GM19238 (cell line): ENCODE measurements at regions not wholly inside any gene's neighbourhood (a gene's known extent, or its start where the extent isn't known, plus 50 kb on each side); places are given as distances from the start of the nearest gene placed in this dataset.

Experiments
- DNase-seq: peaks from one replicate; pipeline ENCODE4 v3.0.0; 2011; ENCODE audit warnings: low spot score; ENCODE audit not compliant: insufficient read length

DNA sequence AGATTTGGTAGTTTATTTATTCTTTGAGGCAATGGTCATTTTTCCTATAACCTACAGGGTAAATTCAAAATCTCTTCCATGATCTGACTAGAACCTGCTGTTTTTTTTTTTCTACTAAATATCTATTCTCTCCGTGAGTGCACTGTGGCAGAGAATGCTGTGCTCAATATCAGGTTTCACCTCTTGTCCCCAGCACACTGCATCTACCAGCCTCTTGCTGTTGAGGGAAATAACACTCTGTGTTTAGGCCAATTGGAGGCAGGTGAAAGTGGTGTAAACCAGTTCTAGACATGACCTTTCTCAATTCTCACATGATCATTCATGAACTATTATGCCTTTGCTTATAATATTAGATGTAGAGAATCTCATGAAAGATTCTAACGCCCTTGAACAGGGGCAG is 2365.9 kb downstream of the MAT2B start:
- no peak for DNase-seq

- DNase-seq: no peak
Measured at GRCh38 chr5:165874851-165875250, 2369.4 kb downstream of the MAT2B start.

DNA sequence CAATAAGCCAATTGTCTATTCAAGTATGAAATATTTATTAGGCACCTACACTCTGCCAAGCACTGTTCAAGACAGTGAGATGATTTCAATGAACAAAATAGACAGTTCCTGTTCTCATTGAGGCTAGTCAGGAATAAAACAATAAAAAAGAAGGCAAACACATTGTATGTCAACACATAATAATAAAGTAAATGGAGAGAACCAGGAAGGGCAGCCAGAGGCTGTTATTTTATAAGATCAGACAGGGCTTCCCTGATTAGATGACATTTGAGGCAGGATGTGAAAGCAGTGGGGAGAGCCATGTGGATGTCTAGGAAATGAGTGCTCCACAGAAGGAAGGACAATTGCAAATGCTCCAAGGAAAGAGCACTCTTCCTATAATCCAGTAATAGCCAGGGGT is 2371.1 kb downstream of the MAT2B start:
- no peak for DNase-seq

DNA sequence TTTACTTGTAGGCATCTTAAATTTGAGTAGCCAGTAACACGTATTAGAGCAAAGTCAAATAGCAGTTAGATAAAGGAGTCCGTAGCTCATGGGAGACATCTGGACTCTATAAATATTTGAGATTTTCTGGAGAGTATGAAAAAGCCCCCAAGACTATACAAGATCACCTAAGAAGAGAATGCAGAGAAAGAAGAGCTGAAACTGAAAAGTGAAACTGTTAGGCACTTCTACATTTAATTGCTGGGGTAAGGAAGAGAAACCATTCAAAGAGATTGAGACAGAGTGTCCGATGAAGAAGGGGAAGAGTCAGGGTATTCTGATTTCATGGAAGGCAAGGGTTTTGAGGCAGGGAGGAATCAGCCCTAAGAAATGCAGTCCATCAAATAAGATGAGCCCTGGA is 2372.1 kb downstream of the MAT2B start:
- no peak for DNase-seq

DNA sequence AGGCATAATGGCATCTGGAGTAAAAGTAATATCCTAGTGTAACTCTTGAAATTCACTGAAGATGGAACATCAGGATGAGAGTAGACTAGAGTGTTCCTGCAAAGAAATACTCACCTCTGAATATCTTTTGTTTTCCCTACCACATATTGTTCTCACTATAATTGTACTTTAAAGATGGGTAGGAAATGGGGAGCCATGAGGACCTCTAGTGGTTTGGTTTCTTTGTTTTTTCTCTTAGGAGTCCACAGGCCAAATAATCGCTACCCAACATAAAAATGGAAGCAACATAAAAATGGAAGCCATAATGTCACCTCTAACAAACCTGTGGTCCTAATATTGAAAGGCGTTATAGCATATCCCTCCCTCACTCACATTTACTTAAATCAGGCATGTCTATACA is 2375.8 kb downstream of the MAT2B start:
- no peak for DNase-seq

DNA sequence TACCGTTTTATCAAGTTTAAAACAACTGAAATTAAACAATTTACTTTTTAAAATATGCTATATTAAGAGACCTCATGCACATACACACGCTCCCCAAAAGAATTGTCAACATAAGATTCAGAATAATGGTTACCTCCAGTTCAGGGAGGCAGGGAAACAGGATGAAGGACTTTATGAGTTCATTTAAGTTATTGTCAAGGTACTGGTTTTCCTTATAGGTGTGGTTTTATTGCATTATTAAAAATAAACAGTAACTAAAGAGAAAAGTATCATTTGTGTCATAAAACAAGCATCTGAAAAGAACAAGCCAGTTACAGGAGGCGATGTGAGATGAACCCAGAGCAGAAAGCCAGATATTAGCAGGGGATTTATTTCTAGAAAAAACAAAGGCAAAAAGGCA is 2376.7 kb downstream of the MAT2B start:
- no peak for DNase-seq

GRCh38 chr5:165885623-165886350 is 2380.4 kb downstream of the MAT2B start:
- DNase-seq: no peak

GRCh38 chr5:165887147-165887546 is 2381.7 kb downstream of the MAT2B start:
- DNase-seq: no peak

GRCh38 chr5:165892383-165892782 is 2387.0 kb downstream of the MAT2B start:
- DNase-seq: no peak

DNA sequence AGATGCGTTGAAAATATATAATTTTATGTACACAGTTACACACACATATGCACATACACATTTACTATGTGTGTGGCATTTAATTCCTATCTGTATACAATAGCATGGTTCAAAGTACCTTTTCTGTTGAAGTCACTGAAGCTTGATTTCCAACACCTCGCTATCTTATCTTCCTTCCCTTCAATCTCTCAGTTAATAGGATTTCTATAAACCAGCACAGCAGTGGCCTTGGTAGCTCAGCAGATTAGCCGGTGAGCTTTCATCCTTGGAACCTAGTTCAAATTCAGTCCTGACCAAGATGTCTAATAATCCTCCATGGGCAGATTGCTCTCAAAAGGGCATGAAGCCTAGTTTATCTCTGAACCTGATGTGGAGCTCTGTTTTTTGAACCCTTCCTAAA is 2389.5 kb downstream of the MAT2B start:
- no peak for DNase-seq

DNA sequence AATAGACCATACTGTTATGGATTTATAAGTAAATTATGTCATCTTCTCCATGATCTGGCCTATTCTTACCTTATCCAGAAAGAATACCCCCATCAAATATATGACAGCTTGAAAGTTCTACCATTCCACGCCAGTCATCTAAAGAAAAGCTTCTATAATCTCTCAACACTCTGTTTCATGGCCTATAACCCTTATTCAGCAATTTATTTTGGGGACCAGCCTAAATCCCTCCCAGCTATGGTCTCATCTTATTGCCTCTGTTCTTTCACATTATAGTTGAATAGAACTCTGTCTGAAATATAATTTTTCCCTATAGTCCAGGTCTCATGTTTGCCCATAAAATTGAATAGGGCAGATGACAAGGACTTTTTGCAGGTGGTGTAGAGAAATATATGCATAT is 2387.6 kb upstream of the WWC1 start:
- DNase-seq: no peak

GRCh38 chr5:165906871-165907270 is 2384.6 kb upstream of the WWC1 start:
- no peak for DNase-seq

GRCh38 chr5:165913059-165913458 is 2378.4 kb upstream of the WWC1 start:
- DNase-seq: no peak

DNA sequence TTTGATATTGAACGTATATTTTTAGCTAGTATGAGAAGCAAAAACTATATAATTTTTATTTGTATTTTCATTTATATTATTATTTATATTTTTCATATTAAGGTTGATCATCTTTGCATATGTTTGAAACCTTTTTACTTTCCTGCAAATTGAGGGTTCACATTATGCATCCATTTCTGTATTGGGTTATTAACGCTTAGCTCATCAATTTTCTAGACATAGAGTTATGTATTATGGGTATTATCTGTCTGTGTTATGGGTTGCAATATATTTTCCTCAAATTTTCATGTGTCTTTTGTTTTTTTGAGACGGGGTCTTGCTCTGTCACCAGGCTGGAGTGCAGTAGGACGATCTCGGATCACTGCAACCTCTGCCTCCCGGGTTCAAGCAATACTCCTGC is 2377.0 kb upstream of the WWC1 start:
- no peak for DNase-seq

DNA sequence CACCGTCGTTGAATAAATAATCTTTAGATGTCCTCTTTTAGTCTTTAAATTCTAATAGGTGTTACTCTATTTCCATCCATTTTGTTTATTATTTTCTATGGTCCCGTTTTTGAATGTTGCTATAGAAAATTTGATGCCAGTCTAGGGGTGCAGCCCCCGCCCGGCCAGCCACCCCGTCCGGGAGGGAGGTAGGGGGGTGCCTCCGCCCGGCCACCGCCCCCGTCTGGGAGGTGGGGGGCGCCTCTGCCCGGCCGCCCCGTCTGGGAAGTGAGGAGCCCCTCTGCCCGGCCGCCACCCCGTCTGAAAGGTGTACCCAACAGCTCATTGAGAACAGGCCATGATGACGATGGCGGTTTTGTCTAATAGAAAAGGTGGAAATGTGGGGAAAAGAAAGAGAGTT is 2372.2 kb upstream of the WWC1 start:
- DNase-seq: no peak

DNA sequence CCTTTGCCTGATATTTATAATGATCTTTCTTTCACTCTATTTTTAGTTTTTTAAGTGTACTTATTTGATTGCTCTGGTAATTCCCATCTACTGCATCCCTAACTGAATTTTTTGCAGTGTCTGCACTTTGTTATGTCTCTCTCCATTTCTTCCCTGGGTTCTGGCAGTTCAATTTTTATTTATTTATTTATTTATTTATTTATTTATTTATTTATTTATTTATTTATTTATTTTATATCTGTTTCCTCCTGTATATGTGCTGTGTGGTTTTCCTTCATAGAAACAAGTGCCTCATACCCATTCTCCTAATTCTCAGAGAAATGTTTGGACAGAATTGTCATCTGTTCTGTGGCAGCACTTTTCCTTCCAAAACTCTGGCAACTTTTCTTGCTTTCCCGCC is 2370.8 kb upstream of the WWC1 start:
- no peak for DNase-seq

DNA sequence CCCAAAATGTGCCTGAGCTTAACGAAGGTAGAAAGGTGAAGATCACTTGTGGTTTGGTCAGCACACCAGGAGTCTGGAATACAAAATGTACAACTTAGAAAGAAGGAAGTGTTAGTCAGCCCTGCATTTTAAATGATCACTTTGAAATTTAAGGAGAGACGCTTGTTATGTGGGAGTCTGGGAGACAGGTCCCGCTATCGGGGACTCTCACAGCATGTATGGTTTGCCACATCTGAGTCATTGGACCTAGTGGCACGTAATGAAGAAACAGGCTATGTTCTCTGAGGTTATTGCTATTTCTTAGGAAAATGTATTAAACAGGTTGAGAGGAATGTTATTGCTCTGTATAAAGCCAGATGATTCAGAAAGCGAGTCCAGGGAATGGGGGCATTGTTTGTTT is 2362.5 kb upstream of the WWC1 start:
- no peak for DNase-seq

DNA sequence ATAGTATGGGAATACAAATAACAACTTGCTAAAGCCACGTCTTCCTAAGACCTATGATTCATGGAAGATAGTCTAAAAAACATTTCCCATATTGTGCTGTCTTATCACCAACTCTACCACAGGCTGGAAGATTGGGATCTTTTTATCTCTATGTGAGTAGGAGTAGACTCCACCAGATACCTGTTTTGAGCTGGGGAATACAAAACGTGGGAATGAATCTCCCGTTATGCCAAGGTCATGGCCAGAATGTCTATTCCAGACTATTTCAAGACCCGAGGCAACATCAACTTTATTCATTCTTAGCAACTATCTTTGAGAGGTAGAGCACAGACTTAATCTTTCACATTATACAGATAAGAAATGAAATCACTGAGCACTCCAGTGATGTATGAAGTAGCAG is 2350.9 kb upstream of the WWC1 start:
- DNase-seq: no peak

GRCh38 chr5:165956854-165957253 is 2334.6 kb upstream of the WWC1 start:
- DNase-seq: no peak

DNA sequence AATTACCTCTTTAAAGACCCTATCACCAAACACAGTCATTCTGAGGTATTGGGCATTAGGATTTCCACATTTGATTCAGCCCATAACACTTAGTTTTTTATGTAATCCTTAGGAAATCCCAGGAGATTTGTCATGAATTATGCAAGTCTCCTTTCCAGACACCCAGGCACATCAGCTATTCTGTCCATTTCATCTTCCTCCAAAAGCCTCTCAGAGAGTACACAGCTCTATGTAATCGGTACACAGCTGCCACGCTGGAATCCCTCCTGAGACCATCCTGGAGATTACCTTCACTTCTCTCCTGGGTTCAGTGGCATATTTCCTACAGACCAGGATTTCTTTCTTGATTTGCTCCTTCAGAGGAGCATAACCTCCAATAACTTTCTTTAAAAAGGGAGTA is 2309.8 kb upstream of the WWC1 start:
- no peak for DNase-seq

DNA sequence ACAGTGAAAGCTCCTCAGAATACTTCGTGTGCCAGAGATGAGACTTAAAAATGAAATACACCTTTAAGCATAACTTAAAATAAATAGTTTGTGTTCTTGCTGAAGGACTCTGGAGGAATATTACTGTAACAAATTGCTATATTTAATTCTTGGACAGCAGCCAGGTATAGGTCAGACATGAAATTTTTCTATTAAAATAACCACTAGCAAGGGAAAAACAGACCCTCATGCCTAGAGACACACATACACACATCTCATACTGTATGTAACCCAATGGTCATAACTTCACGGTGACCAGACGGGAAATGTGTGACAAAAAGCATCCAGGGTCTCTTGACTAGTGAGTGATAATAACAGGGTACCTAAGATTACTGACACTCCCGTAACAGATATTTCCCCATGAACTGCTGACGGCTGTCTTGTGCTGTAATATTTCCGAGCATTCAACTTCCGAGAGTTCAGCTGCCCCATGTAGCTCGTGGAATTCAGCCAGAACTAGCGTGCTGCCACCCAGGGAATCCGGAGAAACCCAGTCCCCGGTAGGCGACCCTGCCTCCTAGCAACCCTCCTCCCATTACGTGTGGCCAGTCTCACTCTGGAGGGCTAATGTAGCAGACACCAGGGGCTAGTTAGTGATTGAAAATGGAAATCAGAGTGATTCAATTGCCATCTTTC is 2295.1 kb upstream of the WWC1 start:
- DNase-seq: no peak

GRCh38 chr5:165999693-166000320 is 2291.6 kb upstream of the WWC1 start:
- DNase-seq: no peak

- DNase-seq: no peak
Measured at GRCh38 chr5:166004006-166004405, 2287.4 kb upstream of the WWC1 start.
